ENCODE measurements at regions not wholly inside any gene's neighbourhood (a gene's known extent, or its start where the extent isn't known, plus 50 kb on each side); places are given as distances from the start of the nearest gene placed in this dataset.

GRCh38 chr3:153577059-153577736 lies 415.2 kb downstream of the RAP2B start:
- Histone ChIP-seq H3F3A (ENCODE audit: low read depth) (no peaks in the 10 kb centered on the region), H3K4me1 (ENCODE audit: insufficient read depth, low read length, poor library complexity, severe bottlenecking) (no peaks in the 10 kb centered on the region), H3K4me2 (ENCODE audit: low read depth, low read length, poor library complexity, severe bottlenecking) (no peak overlapping the region), H3K79me2 (ENCODE audit: insufficient read depth, low read length) (no peaks in the 10 kb centered on the region), H3K9me3 (ENCODE audit: insufficient read depth, low read depth, low read length) (no peaks in the 10 kb centered on the region), H3K9me2 (replicated peaks; ENCODE audit: low read depth, low read length) (no peaks in the 10 kb centered on the region), H3K9ac (ENCODE audit: low read depth, low read length, poor library complexity, severe bottlenecking) (no peak overlapping the region), H3K27me3 (ENCODE audit: insufficient read depth, low read length, poor library complexity, severe bottlenecking) (no peaks in the 10 kb centered on the region), H4K20me1 (ENCODE audit: insufficient read depth, low read length, poor library complexity, severe bottlenecking) (no peaks in the 10 kb centered on the region), H2AFZ (ENCODE audit: low read length) (peak overlapping the region; percentile 32), H3K36me3 (ENCODE audit: insufficient read depth, low read length) (no peaks in the 10 kb centered on the region), H3K4me3 (ENCODE audit: low read length, poor library complexity, severe bottlenecking) (no peak overlapping the region)
- TF ChIP-seq CTCF (conservative IDR thresholded peaks at IDR 0.05; ENCODE audit: low read length): no peak
- TF ChIP-seq EZH2phosphoT487 (IDR thresholded peaks at IDR 0.05; ENCODE audit: borderline replicate concordance): no peak

- H3K9me2 ChIP-seq (replicated peaks; ENCODE audit: low read depth, low read length): no peaks in the 10 kb centered on the region
- no peaks in the 10 kb centered on the region for H3K9me3 ChIP-seq (ENCODE audit: insufficient read depth, low read depth, low read length)
- no peak overlapping the region for H3K4me3 ChIP-seq (ENCODE audit: low read length, poor library complexity, severe bottlenecking)
- H3K4me2 ChIP-seq (ENCODE audit: low read depth, low read length, poor library complexity, severe bottlenecking): no peak overlapping the region
- no peak for TF ChIP-seq EZH2phosphoT487 (IDR thresholded peaks at IDR 0.05; ENCODE audit: borderline replicate concordance)
- no peak for TF ChIP-seq CTCF (conservative IDR thresholded peaks at IDR 0.05; ENCODE audit: low read length)
- H3K9ac ChIP-seq (ENCODE audit: low read depth, low read length, poor library complexity, severe bottlenecking): no peak overlapping the region
- H3F3A ChIP-seq (ENCODE audit: low read depth): no peaks in the 10 kb centered on the region
- H3K27me3 ChIP-seq (ENCODE audit: insufficient read depth, low read length, poor library complexity, severe bottlenecking): no peaks in the 10 kb centered on the region
- no peak overlapping the region for H2AFZ ChIP-seq (ENCODE audit: low read length)
- no peaks in the 10 kb centered on the region for H3K79me2 ChIP-seq (ENCODE audit: insufficient read depth, low read length)
- H3K4me1 ChIP-seq (ENCODE audit: insufficient read depth, low read length, poor library complexity, severe bottlenecking): no peaks in the 10 kb centered on the region
- no peaks in the 10 kb centered on the region for H4K20me1 ChIP-seq (ENCODE audit: insufficient read depth, low read length, poor library complexity, severe bottlenecking)
- H3K36me3 ChIP-seq (ENCODE audit: insufficient read depth, low read length): no peaks in the 10 kb centered on the region
These were observed 416.0 kb downstream of the RAP2B start for GRCh38 chr3:153578046-153578445.

- Histone ChIP-seq H3K4me1 (ENCODE audit: insufficient read depth, low read length, poor library complexity, severe bottlenecking) (no peaks in the 10 kb centered on the region), H3K4me2 (ENCODE audit: low read depth, low read length, poor library complexity, severe bottlenecking) (no peak overlapping the region), H3K36me3 (ENCODE audit: insufficient read depth, low read length) (no peaks in the 10 kb centered on the region), H3K9ac (ENCODE audit: low read depth, low read length, poor library complexity, severe bottlenecking) (no peak overlapping the region), H4K20me1 (ENCODE audit: insufficient read depth, low read length, poor library complexity, severe bottlenecking) (no peaks in the 10 kb centered on the region), H2AFZ (ENCODE audit: low read length) (no peak overlapping the region), H3K9me3 (ENCODE audit: insufficient read depth, low read depth, low read length) (no peaks in the 10 kb centered on the region), H3K79me2 (ENCODE audit: insufficient read depth, low read length) (no peaks in the 10 kb centered on the region), H3K9me2 (replicated peaks; ENCODE audit: low read depth, low read length) (no peaks in the 10 kb centered on the region), H3K4me3 (ENCODE audit: low read length, poor library complexity, severe bottlenecking) (no peak overlapping the region), H3K27me3 (ENCODE audit: insufficient read depth, low read length, poor library complexity, severe bottlenecking) (no peaks in the 10 kb centered on the region), H3F3A (ENCODE audit: low read depth) (no peaks in the 10 kb centered on the region)
- TF ChIP-seq EZH2phosphoT487 (IDR thresholded peaks at IDR 0.05; ENCODE audit: borderline replicate concordance) (no peak), CTCF (conservative IDR thresholded peaks at IDR 0.05; ENCODE audit: low read length) (no peak)
These were observed 428.0 kb downstream of the RAP2B start for GRCh38 chr3:153590051-153590450.
